ENCODE measurements at regions not wholly inside any gene's neighbourhood (a gene's known extent, or its start where the extent isn't known, plus 50 kb on each side); places are given as distances from the start of the nearest gene placed in this dataset.

DNA sequence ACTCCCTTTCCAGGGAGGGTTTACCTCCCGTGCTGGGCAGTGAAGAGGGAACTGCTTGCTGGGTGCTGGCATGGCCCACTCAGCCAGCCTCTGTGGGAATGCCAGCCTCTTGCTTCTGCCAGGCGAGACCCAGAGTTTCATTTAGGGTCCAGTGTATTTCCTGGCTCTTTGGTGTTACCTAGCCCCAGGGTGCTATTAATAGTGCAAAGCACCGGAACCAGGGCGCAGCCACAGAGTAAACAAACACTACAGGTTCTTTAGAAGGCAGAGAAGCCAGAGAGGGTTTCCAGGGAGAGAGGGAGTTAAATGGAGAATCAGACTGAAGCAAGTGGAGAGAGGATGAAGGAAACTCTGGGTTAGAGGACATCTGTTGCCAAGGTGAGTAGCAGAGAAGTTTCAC lies 74.9 kb upstream of the SPATA13 start:
- no peak for DNase-seq

DNA sequence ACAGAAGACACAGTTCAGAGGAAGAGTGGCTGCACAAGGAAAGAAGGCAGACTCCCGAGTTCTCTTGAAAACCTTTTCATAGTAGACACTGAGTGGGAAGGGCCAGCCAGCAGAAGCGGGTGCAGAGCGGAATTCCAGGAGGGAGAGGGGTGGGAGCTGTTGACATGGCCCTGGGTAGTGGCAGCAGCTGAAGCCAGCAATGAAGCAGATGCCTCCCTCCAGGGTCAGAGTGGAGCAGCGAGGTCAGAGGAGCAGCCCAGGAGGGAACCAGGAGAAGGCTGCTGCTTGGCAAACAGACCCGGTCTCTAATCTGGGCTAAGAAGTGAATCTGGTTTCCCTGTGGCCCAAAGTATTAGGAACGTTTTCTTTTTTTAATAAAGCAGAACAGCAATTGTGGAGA lies 73.9 kb upstream of the SPATA13 start:
- DNase-seq, result no peak

DNA sequence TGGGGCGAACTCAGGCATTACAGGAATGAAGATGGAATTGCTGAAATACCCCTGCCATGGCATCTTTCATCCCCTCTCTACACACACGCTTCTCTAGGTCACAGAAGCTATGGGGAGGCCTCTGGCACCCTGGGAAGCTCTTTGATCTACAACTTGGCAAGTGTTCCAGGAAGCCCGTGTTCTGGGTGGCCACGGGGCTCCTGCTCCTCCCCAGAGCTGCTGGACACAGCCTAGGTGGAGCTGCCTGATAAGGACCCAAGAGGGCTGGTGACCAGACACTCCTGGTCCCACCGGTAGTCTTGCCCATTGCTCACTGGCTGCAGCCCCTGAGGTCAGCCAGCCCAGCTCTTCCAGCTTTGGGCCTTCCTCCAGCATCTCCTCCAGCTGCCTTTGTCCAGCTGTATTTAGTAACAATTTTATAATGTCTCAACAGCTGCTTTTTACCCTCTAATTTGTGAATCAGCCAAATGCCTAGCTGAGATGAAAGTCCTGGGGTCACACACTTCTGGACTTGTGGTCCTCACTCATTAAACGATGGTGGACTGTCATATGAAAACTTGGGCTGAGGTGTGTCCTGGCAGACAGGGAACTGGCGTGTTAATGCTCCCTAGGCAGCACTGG lies 72.8 kb upstream of the SPATA13 start:
- no peak for DNase-seq

DNA sequence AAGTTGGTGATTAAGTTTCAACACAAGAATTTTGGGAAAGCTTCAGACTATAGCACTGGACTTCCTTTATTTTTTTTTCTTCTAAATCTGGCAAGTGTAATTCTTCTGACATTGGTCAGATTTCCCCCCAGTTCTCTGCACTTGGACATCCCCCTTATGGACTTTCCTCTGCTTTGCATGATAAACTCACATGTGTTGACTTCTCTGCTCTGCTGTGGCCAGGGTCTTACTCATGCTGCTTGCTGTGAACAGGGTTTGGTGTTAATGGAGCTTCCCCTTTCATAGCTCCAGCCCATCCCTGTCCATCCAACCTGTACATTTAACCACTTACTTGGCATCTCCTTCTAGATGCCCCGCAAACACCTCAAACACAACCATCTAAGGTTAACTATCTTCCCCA lies 70.5 kb upstream of the SPATA13 start:
- DNase-seq, result no peak

- no peak for DNase-seq
Observed at GRCh38 chr13:24091080-24091479, 69.4 kb upstream of the SPATA13 start.

- DNase-seq, result no peak
Observed at GRCh38 chr13:24092108-24092507, 68.4 kb upstream of the SPATA13 start.

DNA sequence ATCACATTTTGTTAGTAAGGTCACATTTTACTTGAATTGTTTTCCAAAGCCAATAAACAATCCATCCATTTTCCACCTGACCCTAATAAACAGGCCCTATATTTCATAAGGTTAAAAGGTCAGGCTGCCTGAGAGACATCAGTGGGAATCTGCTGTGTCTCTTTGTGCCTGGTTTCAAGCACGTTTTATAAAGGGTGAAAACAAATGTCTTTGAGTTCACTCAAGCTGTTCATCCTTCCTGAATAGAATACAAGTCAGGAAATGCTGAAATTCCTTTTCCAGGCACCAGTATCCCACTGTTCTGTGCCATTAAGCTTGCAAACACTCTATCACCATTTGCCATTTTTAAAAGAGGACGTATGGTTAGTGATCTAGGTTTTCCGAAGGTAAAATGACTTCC lies 67.5 kb upstream of the SPATA13 start:
- no peak for DNase-seq

DNA sequence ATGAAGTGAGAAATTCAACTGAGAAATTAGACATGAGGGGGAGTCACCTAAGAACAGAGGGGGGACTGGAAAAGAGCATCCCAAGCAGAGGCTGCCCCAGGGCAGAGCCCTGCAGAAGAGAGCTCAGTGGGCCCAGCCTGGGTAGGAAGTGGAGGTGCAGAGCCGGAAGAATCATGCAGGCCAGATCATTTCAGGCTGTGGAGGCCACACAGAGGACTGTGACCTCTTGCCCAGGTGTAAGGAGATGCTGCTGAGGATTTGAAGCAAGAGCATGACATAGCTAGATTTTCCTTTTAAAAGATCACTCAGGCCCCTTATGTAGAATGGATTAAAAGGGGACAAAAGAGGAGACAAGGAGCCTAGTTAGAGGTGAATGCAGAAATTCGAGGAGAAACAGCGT lies 63.9 kb upstream of the SPATA13 start:
- DNase-seq, result no peak

DNA sequence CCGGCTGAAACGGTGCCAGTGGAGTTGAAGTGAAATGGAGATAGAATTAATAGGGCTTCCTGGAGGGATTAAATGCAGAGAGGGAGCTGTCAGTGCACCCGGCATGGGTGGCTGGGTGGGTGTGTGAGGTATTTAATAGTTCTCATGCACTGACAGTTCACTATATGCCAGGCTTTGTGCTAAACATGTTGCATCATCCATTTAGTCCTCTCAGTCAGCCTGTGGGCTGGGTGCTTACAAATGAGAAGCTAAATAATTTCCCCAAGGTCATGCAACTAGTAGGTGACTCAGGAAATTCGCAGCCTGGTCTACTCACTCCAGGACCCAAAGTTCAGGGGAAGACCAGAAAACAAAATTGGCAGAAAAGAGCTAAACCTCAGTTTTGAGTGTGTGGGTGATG lies 63.5 kb upstream of the SPATA13 start:
- DNase-seq, result no peak

DNA sequence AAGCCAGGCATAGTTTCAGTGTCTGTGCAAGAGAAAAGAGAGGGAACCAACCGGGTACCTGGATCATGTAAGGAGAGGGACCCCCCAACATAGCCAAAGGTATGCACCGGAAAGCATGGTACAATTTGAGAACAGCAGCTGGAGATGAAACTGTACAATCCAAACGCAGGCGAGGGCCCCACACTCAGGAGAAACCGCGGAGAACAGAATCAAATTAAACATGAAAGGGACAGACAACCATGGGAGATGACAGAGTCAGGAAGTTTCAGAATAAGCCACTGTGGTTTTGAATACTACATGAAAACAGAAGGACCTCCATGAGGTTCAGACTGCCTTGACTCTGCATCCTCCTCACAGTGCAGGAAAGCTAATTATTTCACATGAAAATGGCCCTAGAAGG lies 62.9 kb upstream of the SPATA13 start:
- no peak for DNase-seq

DNA sequence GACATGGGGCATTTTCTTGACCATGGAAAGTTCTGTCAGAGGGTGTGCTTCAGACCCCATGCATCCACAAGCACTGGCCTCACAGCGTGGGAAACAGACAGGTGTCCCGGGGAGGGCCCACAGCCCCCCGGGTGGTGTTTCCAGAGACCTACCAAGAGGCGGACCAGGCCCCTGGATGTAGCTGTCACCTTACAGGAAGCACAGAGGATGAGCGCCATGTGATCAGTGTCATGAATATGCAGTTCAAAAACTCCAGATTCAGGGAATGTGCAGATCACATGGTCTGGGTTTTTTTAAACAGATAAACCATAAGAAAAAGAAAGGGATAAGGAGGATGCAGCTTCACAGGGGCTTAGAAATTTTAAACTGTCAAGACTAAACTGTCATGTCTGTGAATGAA lies 61.0 kb upstream of the SPATA13 start:
- DNase-seq, result no peak

DNA sequence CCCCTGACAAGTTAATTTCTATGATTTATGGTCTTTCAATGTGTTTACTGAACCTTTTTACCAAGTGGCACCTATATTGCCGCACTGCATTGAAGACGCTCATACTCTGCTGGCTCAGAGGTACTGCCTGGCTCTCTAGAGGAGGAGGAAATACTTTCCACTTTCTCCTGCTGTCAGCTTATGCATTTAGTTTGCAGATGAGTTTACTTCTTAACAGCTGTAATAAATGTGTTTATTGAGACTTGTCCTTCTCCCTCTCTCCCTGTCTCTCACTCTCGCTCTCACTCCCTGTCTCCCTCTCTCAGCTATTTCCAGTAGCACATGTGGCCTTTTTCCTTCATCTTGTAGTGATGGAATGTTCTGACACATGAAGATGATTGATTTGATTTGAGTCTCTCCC lies 60.3 kb upstream of the SPATA13 start:
- no peak for DNase-seq

DNA sequence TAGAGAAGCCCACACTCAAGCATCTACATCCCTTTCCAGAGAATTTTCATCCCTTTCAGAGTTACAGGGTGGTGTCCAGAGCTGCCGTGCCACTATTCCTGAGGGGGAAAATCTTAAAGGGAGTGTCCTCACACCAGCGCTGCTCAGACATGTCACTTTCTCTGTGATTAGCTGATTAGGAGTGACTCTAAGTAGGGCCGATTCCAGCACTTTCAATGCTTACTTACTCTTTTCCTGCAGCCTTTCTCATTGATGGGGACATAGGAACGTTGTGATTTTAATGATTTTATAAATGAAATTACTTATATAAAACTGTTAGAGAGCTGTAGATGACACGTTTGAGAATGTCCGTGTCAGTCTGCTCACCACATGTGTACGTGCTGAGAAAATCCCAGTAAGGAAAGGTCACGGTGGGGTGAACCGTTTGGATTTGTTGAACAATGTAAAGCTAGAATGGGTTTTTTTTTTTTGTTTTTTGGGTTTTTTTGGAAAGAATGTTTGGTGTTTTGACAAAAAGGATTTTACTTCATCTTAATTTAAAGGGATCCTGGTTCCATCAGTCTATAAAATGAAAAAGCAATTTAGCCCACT lies 56.6 kb upstream of the SPATA13 start:
- no peak for DNase-seq

DNA sequence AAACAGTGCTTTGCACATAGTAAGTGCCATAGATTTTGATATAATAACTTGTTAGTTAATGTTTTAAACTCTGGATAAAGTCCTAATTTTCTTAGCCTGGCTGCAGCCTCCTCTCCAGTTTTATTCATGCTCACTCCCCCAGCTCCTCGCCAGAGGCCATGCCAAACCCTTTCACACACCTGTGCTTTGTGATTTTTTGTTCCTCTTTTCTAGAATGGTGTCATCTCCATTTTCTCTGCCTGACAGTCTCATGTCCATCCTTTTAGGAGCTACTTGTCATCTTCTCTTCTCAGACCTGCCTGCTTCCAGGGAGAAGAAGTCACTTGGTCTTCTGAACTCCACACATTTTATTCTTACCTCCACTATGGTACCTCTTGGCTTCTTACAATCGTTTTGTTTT lies 55.8 kb upstream of the SPATA13 start:
- no peak for DNase-seq

DNA sequence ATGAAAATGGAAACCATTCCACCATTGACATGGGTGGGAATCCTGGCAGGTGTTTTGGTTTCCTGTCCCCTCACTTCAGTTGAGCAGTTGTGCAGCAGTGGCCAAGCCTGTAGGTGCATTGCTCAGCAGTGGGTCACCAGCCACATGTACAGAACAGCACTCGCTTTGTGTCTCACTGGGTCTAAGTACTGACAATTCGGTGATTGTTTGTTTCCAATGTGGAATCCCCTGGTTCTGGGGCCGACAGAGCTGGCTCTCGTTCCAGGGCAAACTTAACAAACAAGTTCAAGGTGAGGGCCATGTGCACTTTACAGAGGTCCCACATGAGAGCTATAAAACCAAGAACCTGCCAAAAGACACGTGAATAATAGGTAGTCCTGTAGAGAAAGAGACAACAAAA lies 54.1 kb upstream of the SPATA13 start:
- no peak for DNase-seq

DNA sequence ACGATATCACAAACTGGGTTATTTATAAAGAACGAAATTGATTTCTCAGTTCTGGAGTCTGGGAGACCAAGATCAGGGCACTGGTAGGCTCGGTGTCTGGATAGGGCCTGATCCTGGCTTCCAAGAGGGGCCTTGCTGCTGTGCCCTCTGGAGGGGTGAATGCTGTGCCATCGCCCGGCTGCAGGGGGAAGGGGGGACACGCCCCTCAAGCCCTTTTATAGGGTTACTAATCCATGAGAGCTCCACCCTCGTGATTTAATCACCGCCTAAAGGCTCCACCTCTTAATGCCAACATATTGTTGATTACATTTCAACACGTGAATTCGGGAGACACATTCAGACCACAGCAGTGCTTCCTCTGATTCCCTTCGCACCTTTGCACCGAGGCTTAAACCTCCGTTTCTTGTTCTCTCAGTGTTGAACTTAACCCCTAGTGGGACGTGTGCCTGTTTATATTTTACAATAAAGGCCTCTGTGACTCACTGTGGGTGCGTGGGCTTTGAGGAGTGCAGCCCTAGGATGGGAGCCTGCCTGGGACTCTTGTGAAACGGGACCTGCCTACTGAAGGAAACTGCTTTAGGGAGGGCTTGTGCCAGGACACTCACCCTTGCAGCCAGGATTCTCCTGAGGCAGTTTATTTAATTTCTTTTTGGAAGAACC lies 52.4 kb upstream of the SPATA13 start:
- no peak for DNase-seq

- no peak for DNase-seq
Observed at GRCh38 chr13:24108615-24108965, 51.9 kb upstream of the SPATA13 start.

DNA sequence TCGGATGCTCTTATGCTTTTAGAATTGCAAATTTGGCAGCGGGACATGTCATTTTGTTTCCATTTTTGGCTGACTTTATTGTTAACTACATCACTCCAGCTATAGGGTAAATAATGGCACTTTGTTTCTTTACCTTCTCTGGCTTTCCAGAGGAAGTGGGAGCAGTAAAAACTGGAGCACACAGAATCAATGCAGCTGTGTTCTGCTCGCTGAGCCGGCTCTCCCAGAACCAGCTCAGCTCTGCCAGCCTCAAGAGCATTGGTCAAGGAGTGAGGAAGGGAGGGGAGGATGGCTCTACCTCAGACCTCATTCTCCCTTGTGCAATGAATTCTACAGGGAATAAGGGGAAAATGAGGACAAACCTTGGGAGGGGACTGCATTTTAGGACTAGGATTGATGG lies 50.5 kb upstream of the SPATA13 start:
- no peak for DNase-seq
